SIG-M5 treated with dmso at 0.1 percent for 504 hours (cell line): ENCODE measurements at regions not wholly inside any gene's neighbourhood (a gene's known extent, or its start where the extent isn't known, plus 50 kb on each side); places are given as distances from the start of the nearest gene placed in this dataset.

Source experiments
- DNase-seq: peaks from one replicate; lab custom pipeline; 2025; ENCODE audit not compliant: unreplicated experiment; lab: John Stamatoyannopoulos, UW

DNA sequence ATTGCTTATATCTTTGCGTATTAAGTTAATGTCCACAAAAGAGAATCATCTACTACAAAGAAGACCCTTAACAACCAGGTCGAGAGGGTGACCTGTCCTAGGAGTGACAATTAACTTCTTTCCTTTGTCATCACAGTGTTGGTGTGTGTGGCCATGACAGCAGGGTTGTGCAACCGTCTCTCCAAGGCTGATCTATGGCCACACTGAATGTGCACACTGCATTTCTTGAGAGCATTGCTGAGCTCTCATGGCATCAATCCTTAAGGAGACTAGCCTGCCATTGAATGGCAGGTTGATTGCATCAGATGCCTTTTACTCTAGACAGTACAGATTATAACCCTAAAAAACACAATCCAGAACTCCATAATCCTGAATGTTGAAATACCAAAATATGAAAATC, 86.5 kb upstream of the OLFM3 start:
- no peak for DNase-seq

GRCh38 chr1:102074874-102075273, 78.1 kb upstream of the OLFM3 start:
- no peak for DNase-seq

- DNase-seq = no peak
These were observed 74.7 kb upstream of the OLFM3 start for GRCh38 chr1:102071451-102071850.

DNA sequence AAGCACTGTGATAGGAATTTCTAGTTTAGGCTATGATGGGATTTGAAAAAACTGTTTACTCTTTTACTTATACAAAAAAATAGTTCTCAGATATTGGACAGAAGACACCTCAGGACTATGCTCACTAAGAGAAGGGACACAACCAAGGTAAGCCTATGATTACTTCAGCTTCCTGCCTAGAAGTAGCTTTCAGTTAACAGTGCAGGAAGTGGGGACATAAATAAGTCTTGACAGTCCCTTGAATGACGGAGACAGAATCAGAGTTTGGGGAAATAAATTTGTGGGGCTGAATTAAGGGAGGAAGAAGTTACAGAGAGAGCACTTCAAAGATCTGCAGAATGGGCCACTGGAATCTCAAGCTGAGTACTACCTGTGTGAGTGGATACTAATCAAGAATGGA, 53.8 kb upstream of the OLFM3 start:
- no peak for DNase-seq

DNA sequence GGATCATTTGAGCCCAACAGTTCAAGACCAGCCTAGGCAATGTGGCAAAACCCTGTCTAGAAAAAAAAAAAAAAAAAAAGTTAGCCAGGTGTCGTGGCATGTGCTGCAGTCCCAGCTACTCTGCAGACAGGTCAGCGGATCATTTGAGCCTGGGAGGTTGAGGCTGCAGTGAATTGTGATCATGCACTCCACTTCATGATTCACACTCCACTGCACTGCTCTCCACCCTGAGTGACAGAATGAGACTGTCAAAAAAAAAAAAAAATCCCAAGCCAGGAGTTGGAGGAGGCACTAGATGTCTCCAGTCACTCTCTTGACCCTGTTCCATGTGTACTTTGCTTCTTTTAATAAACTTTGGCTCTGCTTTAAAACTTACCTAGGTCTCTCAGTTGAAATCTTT, 51.0 kb upstream of the OLFM3 start:
- DNase-seq = no peak
